K562 (cell line): ENCODE measurements at regions not wholly inside any gene's neighbourhood (a gene's known extent, or its start where the extent isn't known, plus 50 kb on each side); places are given as distances from the start of the nearest gene placed in this dataset.

ENCODE experiments used
- CBX2 ChIP-seq: fragments of 200-600 bp; sonication (generic); IDR thresholded peaks from one replicate; pipeline ENCODE4 v1.6.1; 2012; ENCODE audit warnings: mild to moderate bottlenecking, low read length, inconsistent platforms; ENCODE audit not compliant: insufficient read depth, poor library complexity, severe bottlenecking
- CTCF ChIP-seq, 3 experiments: IDR thresholded peaks in 2 of 3; conservative IDR thresholded peaks in 1 of 3; 2 replicates each; pipeline ENCODE4 v1.5.1; 2011 to 2012; ENCODE audit warnings: low read length in 3 of 3, mild to moderate bottlenecking in 3 of 3, control low read depth in 2 of 3, improper control_type of control experiment in 1 of 3, inconsistent platforms in 1 of 3, low read depth in 1 of 3, mixed read lengths in 1 of 3, moderate library complexity in 1 of 3; ENCODE audit not compliant: insufficient read depth in 2 of 3
- ETV6 ChIP-seq, 3 experiments: fragments of 150-350 bp in 1 of 3; sonication (generic) in 1 of 3; formaldehyde crosslinking in 1 of 3; IDR thresholded peaks; 2 replicates each; pipeline versions ENCODE4 v1.6.1 to v1.8.0; 2014 to 2022; ENCODE audit warnings: borderline replicate concordance in 2 of 3, low read depth in 2 of 3, antibody characterized with exemption in 1 of 3, low read length in 1 of 3, mild to moderate bottlenecking in 1 of 3, missing genetic modification reagents in 1 of 3
- GMEB1 ChIP-seq: fragments of 250-450 bp; sonication (Bioruptor Pico); IDR thresholded peaks from 2 replicates; pipeline ENCODE4 v1.4.0; 2020; ENCODE audit warnings: mild to moderate bottlenecking
- HDAC6 ChIP-seq: IDR thresholded peaks from 2 replicates; pipeline ENCODE4 v1.6.1; 2012; ENCODE audit warnings: low read depth, mild to moderate bottlenecking, control low read depth, inconsistent platforms, low read length, moderate library complexity
- NCOR1 ChIP-seq: fragments of 450-650 bp; IDR thresholded peaks from 2 replicates; pipeline ENCODE4 v1.6.1; 2016; ENCODE audit warnings: mild to moderate bottlenecking, moderate library complexity
- POLR2AphosphoS5 ChIP-seq: IDR thresholded peaks from 2 replicates; pipeline ENCODE4 v1.6.1; 2011; ENCODE audit warnings: mild to moderate bottlenecking, low read depth, low read length, moderate library complexity; ENCODE audit not compliant: control insufficient read depth, insufficient read depth
- SIN3A ChIP-seq, 2 experiments: fragments of 150-350 bp in 1 of 2; IDR thresholded peaks; 2 replicates each; pipeline ENCODE4 v1.6.1; 2011 to 2016; ENCODE audit warnings: borderline replicate concordance in 2 of 2, low read depth in 2 of 2, low read length in 2 of 2, mild to moderate bottlenecking in 2 of 2, moderate library complexity in 2 of 2; ENCODE audit not compliant: control insufficient read depth in 1 of 2
- TCF7 ChIP-seq: sonication (generic); IDR thresholded peaks from 2 replicates; pipeline ENCODE4 v1.6.1; 2016; ENCODE audit warnings: antibody characterized with exemption, borderline replicate concordance
- U2AF1 ChIP-seq: fragments of 200-400 bp; formaldehyde crosslinking; optimal IDR thresholded peaks from 2 replicates; pipeline ENCODE3; 2017; ENCODE audit warnings: mild to moderate bottlenecking, low read depth, low read length, moderate library complexity
- UBTF ChIP-seq, 2 experiments: IDR thresholded peaks; 2 replicates each; pipeline ENCODE4 v1.6.1; 2012; ENCODE audit warnings: improper control_type of control experiment in 2 of 2, low read depth in 2 of 2, low read length in 2 of 2, borderline replicate concordance in 1 of 2
- ZNF274 ChIP-seq: IDR thresholded peaks from 2 replicates; pipeline ENCODE4 v1.6.1; 2011; ENCODE audit warnings: low read depth, mild to moderate bottlenecking, low read length, moderate library complexity, borderline replicate concordance

GRCh38 chr2:76678383-76679024, 843.7 kb downstream of the LRRTM4 start:
- TF ChIP-seq SIN3A (IDR thresholded peaks at IDR 0.05; ENCODE audit: borderline replicate concordance in 2 of 2, control insufficient read depth in 1 of 2, low read depth in 2 of 2, low read length in 2 of 2) (no peak), ZNF274 (no peak), GMEB1 (CRISPR knock-in tag) (no peak), UBTF (IDR thresholded peaks at IDR 0.05; ENCODE audit: borderline replicate concordance in 1 of 2, low read depth in 2 of 2, low read length in 2 of 2) (no peak), TCF7 (no peak), CTCF (IDR thresholded peaks at IDR 0.05 in 2 of 3, conservative IDR thresholded peaks at IDR 0.05 in 1 of 3; ENCODE audit: insufficient read depth in 2 of 3, low read depth in 1 of 3, low read length in 3 of 3) (no peak), NCOR1 (no peak), HDAC6 (no peak), CBX2 (no peak), POLR2AphosphoS5 (no peak), U2AF1 (no peak), ETV6 (IDR thresholded peaks at IDR 0.05; ENCODE audit: borderline replicate concordance in 1 of 2, low read depth in 2 of 2, low read length in 1 of 2) (no peak), ETV6 (CRISPR knock-in tag; IDR thresholded peaks at IDR 0.05; ENCODE audit: borderline replicate concordance) (no peak)
